ENCODE measurements at regions not wholly inside any gene's neighbourhood (a gene's known extent, or its start where the extent isn't known, plus 50 kb on each side); places are given as distances from the start of the nearest gene placed in this dataset.
"Not testable (repeated sequence)": the region's sequence is repeated elsewhere in the genome, so short reads cannot be mapped to it uniquely, and the experiment has no call there.

DNA sequence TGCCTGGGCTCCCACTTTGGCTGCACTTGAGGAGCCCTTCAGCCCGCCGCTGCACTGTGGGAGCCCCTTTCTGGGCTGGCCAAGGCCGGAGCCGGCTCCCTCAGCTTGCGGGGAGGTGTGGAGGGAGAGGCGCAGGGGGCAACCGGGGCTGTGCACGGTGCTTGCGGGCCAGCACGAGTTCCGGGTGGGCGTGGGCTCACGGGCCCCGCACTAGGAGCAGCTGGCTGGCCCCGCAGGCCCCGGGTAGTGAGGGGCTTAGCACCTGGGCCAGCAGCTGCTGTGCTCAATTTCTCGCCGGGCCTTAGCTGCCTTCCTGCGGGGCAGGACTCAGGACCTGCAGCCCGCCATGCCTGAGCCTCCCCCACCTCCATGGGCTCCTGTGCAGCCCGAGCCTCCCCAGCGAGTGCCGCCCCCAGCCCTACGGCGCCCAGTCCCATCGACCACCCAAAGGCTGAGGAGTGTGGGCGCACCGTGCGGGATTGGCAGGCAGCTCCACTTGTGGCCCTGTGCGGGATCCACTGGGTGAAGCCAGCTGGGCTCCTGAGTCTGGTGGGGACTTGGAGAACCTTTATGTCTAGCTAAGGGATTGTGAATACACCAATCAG lies 79.9 kb upstream of the HMGA2 start:
- TF ChIP-seq, protein P1, sequence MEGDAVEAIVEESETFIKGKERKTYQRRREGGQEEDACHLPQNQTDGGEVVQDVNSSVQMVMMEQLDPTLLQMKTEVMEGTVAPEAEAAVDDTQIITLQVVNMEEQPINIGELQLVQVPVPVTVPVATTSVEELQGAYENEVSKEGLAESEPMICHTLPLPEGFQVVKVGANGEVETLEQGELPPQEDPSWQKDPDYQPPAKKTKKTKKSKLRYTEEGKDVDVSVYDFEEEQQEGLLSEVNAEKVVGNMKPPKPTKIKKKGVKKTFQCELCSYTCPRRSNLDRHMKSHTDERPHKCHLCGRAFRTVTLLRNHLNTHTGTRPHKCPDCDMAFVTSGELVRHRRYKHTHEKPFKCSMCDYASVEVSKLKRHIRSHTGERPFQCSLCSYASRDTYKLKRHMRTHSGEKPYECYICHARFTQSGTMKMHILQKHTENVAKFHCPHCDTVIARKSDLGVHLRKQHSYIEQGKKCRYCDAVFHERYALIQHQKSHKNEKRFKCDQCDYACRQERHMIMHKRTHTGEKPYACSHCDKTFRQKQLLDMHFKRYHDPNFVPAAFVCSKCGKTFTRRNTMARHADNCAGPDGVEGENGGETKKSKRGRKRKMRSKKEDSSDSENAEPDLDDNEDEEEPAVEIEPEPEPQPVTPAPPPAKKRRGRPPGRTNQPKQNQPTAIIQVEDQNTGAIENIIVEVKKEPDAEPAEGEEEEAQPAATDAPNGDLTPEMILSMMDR (IDR thresholded peaks at IDR 0.05; ENCODE audit: extremely low read depth in 1 of 2, insufficient read depth in 1 of 2, low read depth in 1 of 2, low read length in 2 of 2) = not testable (repeated sequence)
- TF ChIP-seq POLR2A (IDR thresholded peaks at IDR 0.05; ENCODE audit: low read depth, low read length); EZH2 (IDR thresholded peaks at IDR 0.05; ENCODE audit: borderline replicate concordance, low read depth, low read length, severe bottlenecking): not testable (repeated sequence)
